HEK293T (cell line): ENCODE measurements at regions not wholly inside any gene's neighbourhood (a gene's known extent, or its start where the extent isn't known, plus 50 kb on each side); places are given as distances from the start of the nearest gene placed in this dataset.

ENCODE experiments used
- BHLHE40 ChIP-seq: fragments of 450-650 bp; IDR thresholded peaks from 2 replicates; pipeline ENCODE4 v1.6.1; 2016; ENCODE audit warnings: mild to moderate bottlenecking, moderate library complexity, borderline replicate concordance
- HDGF ChIP-seq: fragments of 450-650 bp; IDR thresholded peaks from 2 replicates; pipeline ENCODE4 v1.6.1; 2017; ENCODE audit warnings: antibody characterized with exemption, borderline replicate concordance
- SP1 ChIP-seq: fragments of 450-650 bp; IDR thresholded peaks from 2 replicates; pipeline ENCODE4 v1.6.1; 2017
- TARDBP ChIP-seq: fragments of 450-650 bp; IDR thresholded peaks from 2 replicates; pipeline ENCODE4 v1.6.1; 2016
- ZNF384 ChIP-seq: fragments of 450-650 bp; IDR thresholded peaks from 2 replicates; pipeline ENCODE4 v1.6.1; 2016

DNA sequence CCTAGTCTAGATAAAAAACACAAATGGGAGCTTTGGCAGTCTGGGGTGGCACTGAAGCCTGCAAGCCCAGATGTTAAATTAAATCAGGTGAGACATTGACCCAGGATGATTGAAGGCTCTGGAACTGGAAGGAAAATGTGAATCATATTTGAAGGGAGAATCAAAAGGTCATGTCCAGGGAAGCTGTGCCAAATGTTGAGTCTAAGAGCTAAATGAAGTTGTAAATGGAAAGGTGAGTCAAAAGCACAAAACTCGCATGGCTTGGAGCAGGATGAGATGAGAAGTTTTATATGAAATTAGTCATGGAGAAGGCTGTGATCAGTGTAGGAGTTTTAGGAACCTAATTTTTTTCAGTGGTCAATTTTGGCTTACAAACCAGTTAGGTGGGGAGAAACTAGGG lies 301.1 kb downstream of the BLID start:
- no peak for TF ChIP-seq TARDBP
- TF ChIP-seq ZNF384: no peak
- TF ChIP-seq HDGF: no peak
- no peak for TF ChIP-seq SP1
- TF ChIP-seq BHLHE40: no peak
